HEK293 (cell line): ENCODE measurements at regions not wholly inside any gene's neighbourhood (a gene's known extent, or its start where the extent isn't known, plus 50 kb on each side); places are given as distances from the start of the nearest gene placed in this dataset.

Experiments used
- CTCF ChIA-PET: fragments of 350-600 bp; formaldehyde crosslinking; extraction: SDS; loops from one replicate; lab custom pipeline; 2021; ENCODE audit warnings: antibody characterized with exemption; lab: Yijun Ruan, JAX
- POLR2A ChIA-PET: fragments of 300-600 bp; formaldehyde crosslinking; extraction: SDS; loops from one replicate; lab custom pipeline; 2020; ENCODE audit warnings: antibody characterized with exemption, inconsistent platforms; lab: Yijun Ruan, JAX
- H3K27ac ChIP-seq: fragments of 200-500 bp; sonication (Bioruptor generic); 2 replicates; pipeline ENCODE4 v1.5.1; 2014; ENCODE audit warnings: low read depth, low read length, control low read depth, inconsistent platforms; ENCODE audit errors: extremely low read depth
- H3K36me3 ChIP-seq, 2 experiments: fragments of 200-500 bp in 1 of 2; sonication (Bioruptor generic) in 1 of 2; 1 replicate in 1 of 2; 2 replicates in 1 of 2; pipeline ENCODE4 v1.5.1; 2014 to 2017; ENCODE audit warnings: inconsistent platforms in 2 of 2, low read length in 2 of 2; ENCODE audit not compliant: control insufficient read depth in 2 of 2, insufficient read depth in 1 of 2
- H3K4me1 ChIP-seq: fragments of 200-500 bp; sonication (Bioruptor generic); 2 replicates; pipeline ENCODE4 v1.5.1; 2014; ENCODE audit warnings: mild to moderate bottlenecking, low read length, inconsistent platforms; ENCODE audit not compliant: control insufficient read depth, insufficient read depth
- H3K4me3 ChIP-seq: 2 replicates; pipeline ENCODE4 v1.5.1; 2011; ENCODE audit warnings: low read depth, mild to moderate bottlenecking, control low read depth, low read length, moderate library complexity
- H3K9me3 ChIP-seq: fragments of 200-500 bp; sonication (Bioruptor generic); 2 replicates; pipeline ENCODE4 v1.5.1; 2014; ENCODE audit warnings: low read depth, low read length, inconsistent platforms; ENCODE audit not compliant: control insufficient read depth, insufficient read depth
- KLF9 ChIP-seq: fragments of 450-650 bp; formaldehyde crosslinking; IDR thresholded peaks from 2 replicates; pipeline ENCODE4 v1.5.1; 2016; ENCODE audit warnings: missing biosample characterization, missing genetic modification characterization, low read depth
- PRDM1 ChIP-seq: fragments of 450-650 bp; formaldehyde crosslinking; IDR thresholded peaks from 2 replicates; pipeline ENCODE4; 2016; ENCODE audit warnings: missing biosample characterization, missing genetic modification characterization
- SALL2 ChIP-seq: fragments of 450-650 bp; formaldehyde crosslinking; IDR thresholded peaks from 2 replicates; pipeline ENCODE4 v1.5.0; 2017; ENCODE audit warnings: missing biosample characterization, mild to moderate bottlenecking, missing genetic modification characterization, borderline replicate concordance
- SCRT2 ChIP-seq: fragments of 450-650 bp; formaldehyde crosslinking; IDR thresholded peaks from 2 replicates; pipeline ENCODE4 v1.5.1; 2016; ENCODE audit warnings: missing biosample characterization, missing genetic modification characterization
- ZFHX2 ChIP-seq: fragments of 450-650 bp; formaldehyde crosslinking; conservative IDR thresholded peaks from 2 replicates; pipeline ENCODE4 v1.5.1; 2016; ENCODE audit warnings: missing biosample characterization, missing genetic modification characterization
- ZNF121 ChIP-seq: fragments of 450-650 bp; formaldehyde crosslinking; IDR thresholded peaks from 2 replicates; pipeline ENCODE4 v1.5.1; 2016; ENCODE audit warnings: missing biosample characterization, missing genetic modification characterization
- ZNF132 ChIP-seq: fragments of 450-650 bp; formaldehyde crosslinking; IDR thresholded peaks from 2 replicates; pipeline ENCODE4 v1.5.1; 2017; ENCODE audit warnings: missing biosample characterization, missing genetic modification characterization, borderline replicate concordance
- ZNF211 ChIP-seq: fragments of 450-650 bp; formaldehyde crosslinking; IDR thresholded peaks from 2 replicates; pipeline ENCODE4 v1.5.1; 2016; ENCODE audit warnings: low read depth, missing biosample characterization, missing genetic modification characterization
- ZNF239 ChIP-seq: fragments of 450-650 bp; formaldehyde crosslinking; IDR thresholded peaks from 2 replicates; pipeline ENCODE4 v1.5.1; 2016; ENCODE audit warnings: missing biosample characterization, missing genetic modification characterization
- ZNF341 ChIP-seq: fragments of 450-650 bp; formaldehyde crosslinking; IDR thresholded peaks from 2 replicates; pipeline ENCODE4; 2016; ENCODE audit warnings: low read depth, missing biosample characterization, missing genetic modification characterization
- ZNF366 ChIP-seq: fragments of 450-650 bp; formaldehyde crosslinking; conservative IDR thresholded peaks from 2 replicates; pipeline ENCODE4 v1.5.1; 2016; ENCODE audit warnings: missing biosample characterization, missing genetic modification characterization
- ZNF391 ChIP-seq: fragments of 450-650 bp; formaldehyde crosslinking; IDR thresholded peaks from 2 replicates; pipeline ENCODE4 v1.5.1; 2016; ENCODE audit warnings: low read depth, missing biosample characterization, missing genetic modification characterization, borderline replicate concordance
- ZNF394 ChIP-seq: fragments of 450-650 bp; formaldehyde crosslinking; IDR thresholded peaks from 2 replicates; pipeline ENCODE4 v1.5.1; 2016; ENCODE audit warnings: missing biosample characterization, missing genetic modification characterization, mild to moderate bottlenecking, moderate library complexity, borderline replicate concordance
- ZNF416 ChIP-seq: fragments of 450-650 bp; formaldehyde crosslinking; IDR thresholded peaks from 2 replicates; pipeline ENCODE4 v1.5.1; 2016; ENCODE audit warnings: missing biosample characterization, missing genetic modification characterization
- ZNF423 ChIP-seq: fragments of 450-650 bp; formaldehyde crosslinking; IDR thresholded peaks from 2 replicates; pipeline ENCODE4 v1.5.1; 2016; ENCODE audit warnings: missing biosample characterization, missing genetic modification characterization
- ZNF555 ChIP-seq: fragments of 450-650 bp; formaldehyde crosslinking; conservative IDR thresholded peaks from 2 replicates; pipeline ENCODE4 v1.5.1; 2017; ENCODE audit warnings: missing biosample characterization, mild to moderate bottlenecking, missing genetic modification characterization, inconsistent platforms
- ZNF658 ChIP-seq: fragments of 450-650 bp; formaldehyde crosslinking; IDR thresholded peaks from 2 replicates; pipeline ENCODE4; 2016; ENCODE audit warnings: missing biosample characterization, missing genetic modification characterization
- TF ChIP-seq, protein P1 (sequence below): fragments of 450-650 bp; formaldehyde crosslinking; IDR thresholded peaks from 2 replicates; pipeline ENCODE4 v1.5.1; 2017; ENCODE audit warnings: missing biosample characterization, missing genetic modification characterization
- TF ChIP-seq, protein P2 (sequence below): fragments of 450-650 bp; formaldehyde crosslinking; conservative IDR thresholded peaks from 2 replicates; pipeline ENCODE4 v1.5.1; 2016; ENCODE audit warnings: low read depth, missing biosample characterization, missing genetic modification characterization
- TF ChIP-seq, protein P3 (sequence below): fragments of 450-650 bp; formaldehyde crosslinking; IDR thresholded peaks from 2 replicates; pipeline ENCODE4 v1.5.1; 2016; ENCODE audit warnings: missing biosample characterization, missing genetic modification characterization, borderline replicate concordance
- TF ChIP-seq, protein P4 (sequence below): fragments of 450-650 bp; formaldehyde crosslinking; IDR thresholded peaks from 2 replicates; pipeline ENCODE4 v1.5.1; 2016; ENCODE audit warnings: missing biosample characterization, missing genetic modification characterization

DNA sequence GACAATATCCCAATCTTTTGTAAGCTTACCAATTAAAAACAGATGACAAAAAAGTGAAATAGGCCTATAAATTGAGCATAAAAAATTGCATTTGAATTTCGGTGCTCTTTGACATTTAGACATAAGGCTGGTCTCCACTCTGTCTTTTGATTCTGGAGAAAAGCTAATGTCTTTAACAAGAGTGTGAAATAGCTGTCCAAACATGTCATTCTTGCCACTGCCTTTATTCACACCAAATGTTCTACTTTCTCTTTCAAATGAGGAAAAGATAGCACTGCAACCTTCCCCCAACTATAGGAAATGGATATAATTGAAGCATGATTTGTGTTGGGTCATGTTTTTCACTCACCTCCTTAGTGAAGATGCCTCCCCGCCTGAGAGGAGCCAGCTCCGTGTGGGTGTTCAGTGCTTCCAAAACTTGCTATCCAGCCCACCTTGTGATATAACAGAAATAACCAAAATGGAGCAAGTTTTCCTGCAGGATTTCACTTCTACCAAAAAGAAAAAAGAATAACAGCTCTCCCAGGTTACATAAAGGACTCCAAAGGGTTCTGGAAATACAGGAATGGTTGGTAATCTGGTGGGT, 55.2 kb upstream of the STK32A start:
- no peaks in the 10 kb centered on the region for H3K9me3 ChIP-seq
- no peak for TF ChIP-seq ZNF239 (tag by site-specific recombination)
- no peak for TF ChIP-seq SCRT2
- TF ChIP-seq, protein P1, sequence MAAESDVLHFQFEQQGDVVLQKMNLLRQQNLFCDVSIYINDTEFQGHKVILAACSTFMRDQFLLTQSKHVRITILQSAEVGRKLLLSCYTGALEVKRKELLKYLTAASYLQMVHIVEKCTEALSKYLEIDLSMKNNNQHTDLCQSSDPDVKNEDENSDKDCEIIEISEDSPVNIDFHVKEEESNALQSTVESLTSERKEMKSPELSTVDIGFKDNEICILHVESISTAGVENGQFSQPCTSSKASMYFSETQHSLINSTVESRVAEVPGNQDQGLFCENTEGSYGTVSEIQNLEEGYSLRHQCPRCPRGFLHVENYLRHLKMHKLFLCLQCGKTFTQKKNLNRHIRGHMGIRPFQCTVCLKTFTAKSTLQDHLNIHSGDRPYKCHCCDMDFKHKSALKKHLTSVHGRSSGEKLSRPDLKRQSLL = no peak
- no peak for TF ChIP-seq ZNF366 (tag by site-specific recombination)
- no peak for TF ChIP-seq PRDM1 (tag by site-specific recombination)
- TF ChIP-seq ZFHX2 (tag by site-specific recombination) = no peak
- TF ChIP-seq ZNF211 (tag by site-specific recombination) = no peak
- TF ChIP-seq, protein P2, sequence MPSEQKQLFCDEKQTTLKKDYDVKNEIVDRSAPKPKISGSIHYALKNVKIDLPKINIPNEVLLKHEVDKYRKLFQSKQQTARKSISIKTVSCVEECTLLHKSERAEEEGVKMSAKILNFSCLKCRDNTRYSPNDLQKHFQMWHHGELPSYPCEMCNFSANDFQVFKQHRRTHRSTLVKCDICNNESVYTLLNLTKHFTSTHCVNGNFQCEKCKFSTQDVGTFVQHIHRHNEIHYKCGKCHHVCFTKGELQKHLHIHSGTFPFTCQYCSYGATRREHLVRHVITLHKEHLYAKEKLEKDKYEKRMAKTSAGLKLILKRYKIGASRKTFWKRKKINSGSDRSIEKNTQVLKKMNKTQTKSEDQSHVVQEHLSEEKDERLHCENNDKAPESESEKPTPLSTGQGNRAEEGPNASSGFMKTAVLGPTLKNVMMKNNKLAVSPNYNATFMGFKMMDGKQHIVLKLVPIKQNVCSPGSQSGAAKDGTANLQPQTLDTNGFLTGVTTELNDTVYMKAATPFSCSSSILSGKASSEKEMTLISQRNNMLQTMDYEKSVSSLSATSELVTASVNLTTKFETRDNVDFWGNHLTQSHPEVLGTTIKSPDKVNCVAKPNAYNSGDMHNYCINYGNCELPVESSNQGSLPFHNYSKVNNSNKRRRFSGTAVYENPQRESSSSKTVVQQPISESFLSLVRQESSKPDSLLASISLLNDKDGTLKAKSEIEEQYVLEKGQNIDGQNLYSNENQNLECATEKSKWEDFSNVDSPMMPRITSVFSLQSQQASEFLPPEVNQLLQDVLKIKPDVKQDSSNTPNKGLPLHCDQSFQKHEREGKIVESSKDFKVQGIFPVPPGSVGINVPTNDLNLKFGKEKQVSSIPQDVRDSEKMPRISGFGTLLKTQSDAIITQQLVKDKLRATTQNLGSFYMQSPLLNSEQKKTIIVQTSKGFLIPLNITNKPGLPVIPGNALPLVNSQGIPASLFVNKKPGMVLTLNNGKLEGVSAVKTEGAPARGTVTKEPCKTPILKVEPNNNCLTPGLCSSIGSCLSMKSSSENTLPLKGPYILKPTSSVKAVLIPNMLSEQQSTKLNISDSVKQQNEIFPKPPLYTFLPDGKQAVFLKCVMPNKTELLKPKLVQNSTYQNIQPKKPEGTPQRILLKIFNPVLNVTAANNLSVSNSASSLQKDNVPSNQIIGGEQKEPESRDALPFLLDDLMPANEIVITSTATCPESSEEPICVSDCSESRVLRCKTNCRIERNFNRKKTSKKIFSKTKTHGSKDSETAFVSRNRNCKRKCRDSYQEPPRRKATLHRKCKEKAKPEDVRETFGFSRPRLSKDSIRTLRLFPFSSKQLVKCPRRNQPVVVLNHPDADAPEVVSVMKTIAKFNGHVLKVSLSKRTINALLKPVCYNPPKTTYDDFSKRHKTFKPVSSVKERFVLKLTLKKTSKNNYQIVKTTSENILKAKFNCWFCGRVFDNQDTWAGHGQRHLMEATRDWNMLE (tag by site-specific recombination) = no peak
- no peak for TF ChIP-seq ZNF391 (tag by site-specific recombination)
- TF ChIP-seq SALL2 = no peak
- no peak for TF ChIP-seq ZNF658 (tag by site-specific recombination)
- TF ChIP-seq ZNF394 (tag by site-specific recombination) = no peak
- TF ChIP-seq ZNF341 (tag by site-specific recombination) = no peak
- TF ChIP-seq, protein P3, sequence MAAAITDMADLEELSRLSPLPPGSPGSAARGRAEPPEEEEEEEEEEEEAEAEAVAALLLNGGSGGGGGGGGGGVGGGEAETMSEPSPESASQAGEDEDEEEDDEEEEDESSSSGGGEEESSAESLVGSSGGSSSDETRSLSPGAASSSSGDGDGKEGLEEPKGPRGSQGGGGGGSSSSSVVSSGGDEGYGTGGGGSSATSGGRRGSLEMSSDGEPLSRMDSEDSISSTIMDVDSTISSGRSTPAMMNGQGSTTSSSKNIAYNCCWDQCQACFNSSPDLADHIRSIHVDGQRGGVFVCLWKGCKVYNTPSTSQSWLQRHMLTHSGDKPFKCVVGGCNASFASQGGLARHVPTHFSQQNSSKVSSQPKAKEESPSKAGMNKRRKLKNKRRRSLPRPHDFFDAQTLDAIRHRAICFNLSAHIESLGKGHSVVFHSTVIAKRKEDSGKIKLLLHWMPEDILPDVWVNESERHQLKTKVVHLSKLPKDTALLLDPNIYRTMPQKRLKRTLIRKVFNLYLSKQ (tag by site-specific recombination) = no peak
- H3K4me1 ChIP-seq = no peaks in the 10 kb centered on the region
- H3K27ac ChIP-seq = no peak overlapping the region
- ChIA-PET CTCF (interaction anchor here (0.6 to 5.7 kb wide), 3 partner anchors 9 to 111 kb away, joined by 4 to 40 read pairs (median 7); no protein-coding TSS in a partner anchor), POLR2A (no interaction called here)
- H3K36me3 ChIP-seq = no peaks in the 10 kb centered on the region
- H3K4me3 ChIP-seq = no peak overlapping the region

DNA sequence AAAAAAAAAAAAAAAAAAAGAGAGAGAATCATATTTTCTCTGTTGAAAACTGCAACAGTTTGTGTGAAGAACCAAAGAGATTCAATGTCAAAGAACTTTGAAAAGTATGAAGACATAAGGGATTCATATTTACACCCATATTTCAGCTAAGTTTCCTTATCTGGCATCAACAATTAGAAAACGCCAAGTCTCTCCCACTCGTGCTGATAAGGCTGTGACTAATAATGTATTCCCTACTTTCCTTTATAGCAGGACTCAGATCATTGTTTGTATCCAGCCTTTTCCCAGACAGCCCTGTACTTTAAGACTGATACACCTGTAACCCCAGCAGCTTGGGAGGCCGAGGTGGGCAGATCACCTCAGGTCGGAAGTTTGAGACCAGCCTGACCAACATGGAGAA, 54.1 kb upstream of the STK32A start:
- H3K36me3 ChIP-seq = no peaks in the 10 kb centered on the region
- CTCF ChIA-PET = interaction anchor here (0.9 to 5.7 kb wide), 3 partner anchors 8 to 83 kb away, joined by 3 to 40 read pairs (median 7); no protein-coding TSS in a partner anchor
- POLR2A ChIA-PET = no interaction called here

More for the DNA sequence above, 54.1 kb upstream of the STK32A start:
- H3K27ac ChIP-seq = no peak overlapping the region
- H3K4me3 ChIP-seq = no peak overlapping the region
- no peaks in the 10 kb centered on the region for H3K9me3 ChIP-seq
- H3K4me1 ChIP-seq = no peaks in the 10 kb centered on the region
- no peak for TF ChIP-seq ZNF555 (tag by site-specific recombination)
- no peak for TF ChIP-seq KLF9
- TF ChIP-seq ZNF132 (tag by site-specific recombination) = no peak
- no peak for TF ChIP-seq ZNF423 (tag by site-specific recombination)
- TF ChIP-seq, protein P4, sequence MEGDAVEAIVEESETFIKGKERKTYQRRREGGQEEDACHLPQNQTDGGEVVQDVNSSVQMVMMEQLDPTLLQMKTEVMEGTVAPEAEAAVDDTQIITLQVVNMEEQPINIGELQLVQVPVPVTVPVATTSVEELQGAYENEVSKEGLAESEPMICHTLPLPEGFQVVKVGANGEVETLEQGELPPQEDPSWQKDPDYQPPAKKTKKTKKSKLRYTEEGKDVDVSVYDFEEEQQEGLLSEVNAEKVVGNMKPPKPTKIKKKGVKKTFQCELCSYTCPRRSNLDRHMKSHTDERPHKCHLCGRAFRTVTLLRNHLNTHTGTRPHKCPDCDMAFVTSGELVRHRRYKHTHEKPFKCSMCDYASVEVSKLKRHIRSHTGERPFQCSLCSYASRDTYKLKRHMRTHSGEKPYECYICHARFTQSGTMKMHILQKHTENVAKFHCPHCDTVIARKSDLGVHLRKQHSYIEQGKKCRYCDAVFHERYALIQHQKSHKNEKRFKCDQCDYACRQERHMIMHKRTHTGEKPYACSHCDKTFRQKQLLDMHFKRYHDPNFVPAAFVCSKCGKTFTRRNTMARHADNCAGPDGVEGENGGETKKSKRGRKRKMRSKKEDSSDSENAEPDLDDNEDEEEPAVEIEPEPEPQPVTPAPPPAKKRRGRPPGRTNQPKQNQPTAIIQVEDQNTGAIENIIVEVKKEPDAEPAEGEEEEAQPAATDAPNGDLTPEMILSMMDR = no peak
- TF ChIP-seq ZNF416 (tag by site-specific recombination) = no peak
- TF ChIP-seq ZNF121 (tag by site-specific recombination) = no peak
